ENCODE measurements at regions not wholly inside any gene's neighbourhood (a gene's known extent, or its start where the extent isn't known, plus 50 kb on each side); places are given as distances from the start of the nearest gene placed in this dataset.

GRCh38 chr5:72619251-72619650, 112.0 kb upstream of the ZNF366 start:
- DNase-seq (ENCODE audit: low read depth), result no peak

GRCh38 chr5:72618708-72619107, 111.5 kb upstream of the ZNF366 start:
- peak; percentile 69 for DNase-seq (ENCODE audit: low read depth)

GRCh38 chr5:72615061-72615460, 107.9 kb upstream of the ZNF366 start:
- no peak for DNase-seq (ENCODE audit: low read depth)

- DNase-seq (ENCODE audit: low read depth), result no peak
Observed at GRCh38 chr5:72613515-72613914, 106.3 kb upstream of the ZNF366 start.

GRCh38 chr5:72612810-72613209, 105.6 kb upstream of the ZNF366 start:
- DNase-seq (ENCODE audit: low read depth), result peak; percentile 64

GRCh38 chr5:72611118-72611730, 104.0 kb upstream of the ZNF366 start:
- DNase-seq (ENCODE audit: low read depth), result peak; percentile 79

- DNase-seq (ENCODE audit: low read depth), result no peak
Observed at GRCh38 chr5:72608926-72609325, 101.7 kb upstream of the ZNF366 start.

GRCh38 chr5:72608297-72608696, 101.1 kb upstream of the ZNF366 start:
- peak; percentile 35 for DNase-seq (ENCODE audit: low read depth)

- DNase-seq (ENCODE audit: low read depth), result no peak
Observed at GRCh38 chr5:72607381-72607780, 100.2 kb upstream of the ZNF366 start.

- DNase-seq (ENCODE audit: low read depth), result no peak
Observed at GRCh38 chr5:72606525-72606924, 99.3 kb upstream of the ZNF366 start.

- DNase-seq (ENCODE audit: low read depth), result no peak
Observed at GRCh38 chr5:72605632-72606031, 98.4 kb upstream of the ZNF366 start.

GRCh38 chr5:72604798-72605154, 97.6 kb upstream of the ZNF366 start:
- DNase-seq (ENCODE audit: low read depth), result no peak

- DNase-seq (ENCODE audit: low read depth), result no peak
Observed at GRCh38 chr5:72604111-72604797, 97.0 kb upstream of the ZNF366 start.

GRCh38 chr5:72602696-72603685, 95.8 kb upstream of the ZNF366 start:
- no peak for DNase-seq (ENCODE audit: low read depth)

GRCh38 chr5:72601861-72602260, 94.7 kb upstream of the ZNF366 start:
- no peak for DNase-seq (ENCODE audit: low read depth)

- DNase-seq (ENCODE audit: low read depth), result peak; percentile 90
Observed at GRCh38 chr5:72600391-72600981, 93.3 kb upstream of the ZNF366 start.

GRCh38 chr5:72599519-72600370, 92.5 kb upstream of the ZNF366 start:
- DNase-seq (ENCODE audit: low read depth), result peak; percentile 25

- no peak for DNase-seq (ENCODE audit: low read depth)
Observed at GRCh38 chr5:72599065-72599433, 91.8 kb upstream of the ZNF366 start.

GRCh38 chr5:72598401-72599064, 91.3 kb upstream of the ZNF366 start:
- DNase-seq (ENCODE audit: low read depth), result peak; percentile 73

- DNase-seq (ENCODE audit: low read depth), result peak; percentile 83
Observed at GRCh38 chr5:72597456-72597948, 90.3 kb upstream of the ZNF366 start.

GRCh38 chr5:72596956-72597355, 89.7 kb upstream of the ZNF366 start:
- DNase-seq (ENCODE audit: low read depth), result no peak
